H1 (cell line): ENCODE measurements at regions not wholly inside any gene's neighbourhood (a gene's known extent, or its start where the extent isn't known, plus 50 kb on each side); places are given as distances from the start of the nearest gene placed in this dataset.

Source experiments
- EP300 ChIP-seq, 2 experiments: IDR thresholded peaks; 1 replicate in 1 of 2; 2 replicates in 1 of 2; pipeline ENCODE4 v1.6.1; 2011 to 2012; ENCODE audit warnings: low read depth in 2 of 2, low read length in 2 of 2, mild to moderate bottlenecking in 2 of 2, borderline replicate concordance in 1 of 2, inconsistent platforms in 1 of 2, moderate library complexity in 1 of 2
- PHF8 ChIP-seq: fragments of 200-600 bp; sonication (generic); conservative IDR thresholded peaks from 2 replicates; pipeline ENCODE4 v1.7.1; 2012; ENCODE audit warnings: low read depth, mild to moderate bottlenecking, inconsistent platforms, low read length, moderate library complexity
- POLR2A ChIP-seq, 2 experiments: IDR thresholded peaks; 1 replicate in 1 of 2; 2 replicates in 1 of 2; pipeline ENCODE4 v1.6.1; 2011; ENCODE audit warnings: low read depth in 2 of 2, low read length in 2 of 2, mild to moderate bottlenecking in 2 of 2; ENCODE audit errors: control extremely low read depth in 1 of 2
- RFX5 ChIP-seq: IDR thresholded peaks from 2 replicates; pipeline ENCODE4 v1.6.1; 2011; ENCODE audit warnings: low read depth, low read length, improper control_type of control experiment, borderline replicate concordance
- TF ChIP-seq, protein P1 (sequence below), 3 experiments: IDR thresholded peaks; 1 replicate in 2 of 3; 2 replicates in 1 of 3; pipeline versions ENCODE4 v1.5.1 to v1.6.1; 2011; ENCODE audit warnings: low read length in 3 of 3, mild to moderate bottlenecking in 3 of 3, inconsistent platforms in 2 of 3, low read depth in 1 of 3, moderate library complexity in 1 of 3; ENCODE audit not compliant: insufficient read depth in 1 of 3; ENCODE audit errors: control extremely low read depth in 1 of 3

DNA sequence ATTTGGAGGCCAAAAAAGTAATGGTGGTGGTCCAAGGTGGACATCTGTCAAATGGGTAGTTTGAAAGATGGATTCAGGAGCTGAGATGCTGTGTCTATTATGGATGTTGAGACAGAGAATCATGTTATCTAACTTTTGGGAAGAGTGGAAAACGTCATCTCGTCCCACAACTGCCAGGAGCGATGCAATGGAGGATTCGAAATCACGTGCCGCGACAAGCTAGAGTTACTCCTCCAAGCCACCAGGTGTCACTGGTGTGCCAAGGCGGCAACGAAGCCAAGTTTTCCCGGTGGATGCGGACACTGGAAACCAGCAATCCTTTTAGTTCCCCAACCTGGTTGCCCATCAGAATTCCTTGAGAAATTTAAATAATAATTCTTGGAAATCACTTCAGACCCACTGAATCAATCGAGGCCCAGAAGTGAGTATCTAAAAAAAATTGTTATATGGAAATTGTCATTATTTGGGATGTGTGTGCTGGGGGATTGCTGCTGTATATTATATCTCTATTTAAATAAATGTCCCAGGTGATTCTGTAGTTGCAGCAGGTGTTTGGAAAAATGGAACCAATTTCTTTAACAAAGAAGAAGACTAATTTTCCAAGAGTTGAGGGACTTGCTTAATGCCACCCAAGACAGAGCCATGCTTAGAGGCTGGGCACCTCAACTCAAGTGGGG, 206.1 kb downstream of the HAPSTR1 start:
- TF ChIP-seq, protein P1, sequence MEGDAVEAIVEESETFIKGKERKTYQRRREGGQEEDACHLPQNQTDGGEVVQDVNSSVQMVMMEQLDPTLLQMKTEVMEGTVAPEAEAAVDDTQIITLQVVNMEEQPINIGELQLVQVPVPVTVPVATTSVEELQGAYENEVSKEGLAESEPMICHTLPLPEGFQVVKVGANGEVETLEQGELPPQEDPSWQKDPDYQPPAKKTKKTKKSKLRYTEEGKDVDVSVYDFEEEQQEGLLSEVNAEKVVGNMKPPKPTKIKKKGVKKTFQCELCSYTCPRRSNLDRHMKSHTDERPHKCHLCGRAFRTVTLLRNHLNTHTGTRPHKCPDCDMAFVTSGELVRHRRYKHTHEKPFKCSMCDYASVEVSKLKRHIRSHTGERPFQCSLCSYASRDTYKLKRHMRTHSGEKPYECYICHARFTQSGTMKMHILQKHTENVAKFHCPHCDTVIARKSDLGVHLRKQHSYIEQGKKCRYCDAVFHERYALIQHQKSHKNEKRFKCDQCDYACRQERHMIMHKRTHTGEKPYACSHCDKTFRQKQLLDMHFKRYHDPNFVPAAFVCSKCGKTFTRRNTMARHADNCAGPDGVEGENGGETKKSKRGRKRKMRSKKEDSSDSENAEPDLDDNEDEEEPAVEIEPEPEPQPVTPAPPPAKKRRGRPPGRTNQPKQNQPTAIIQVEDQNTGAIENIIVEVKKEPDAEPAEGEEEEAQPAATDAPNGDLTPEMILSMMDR (IDR thresholded peaks at IDR 0.05; ENCODE audit: control extremely low read depth in 1 of 3, insufficient read depth in 1 of 3, low read depth in 1 of 3, low read length in 3 of 3), result peak; percentile 81 to 96 (median 93)
- TF ChIP-seq EP300 (IDR thresholded peaks at IDR 0.05; ENCODE audit: borderline replicate concordance in 1 of 2, low read depth in 2 of 2, low read length in 2 of 2) (no peak), RFX5 (no peak), POLR2A (IDR thresholded peaks at IDR 0.05; ENCODE audit: control extremely low read depth in 1 of 2, low read depth in 2 of 2, low read length in 2 of 2) (no peak), PHF8 (no peak)
